HG02870 (cell line): ENCODE measurements at regions not wholly inside any gene's neighbourhood (a gene's known extent, or its start where the extent isn't known, plus 50 kb on each side); places are given as distances from the start of the nearest gene placed in this dataset.

ENCODE experiments used
- ATAC-seq: cut with Tn5 transposase; IDR thresholded peaks from one replicate; pipeline ENCODE4 v1.9.1; 2021; ENCODE audit warnings: mild to moderate bottlenecking, moderate library complexity; ENCODE audit not compliant: unreplicated experiment

- ATAC-seq = no peak
These were observed 197.8 kb downstream of the ZNF648 start for GRCh38 chr1:181863736-181864135.

- ATAC-seq = no peak
These were observed 198.5 kb downstream of the ZNF648 start for GRCh38 chr1:181863006-181863405.

- ATAC-seq = no peak
These were observed 203.4 kb downstream of the ZNF648 start for GRCh38 chr1:181858135-181858534.
